ENCODE measurements at regions not wholly inside any gene's neighbourhood (a gene's known extent, or its start where the extent isn't known, plus 50 kb on each side); places are given as distances from the start of the nearest gene placed in this dataset.

GRCh38 chr21:25254491-25255174, 352.6 kb downstream of the MRPL39 start:
- Histone ChIP-seq H3K79me2 (ENCODE audit: insufficient read depth) (no peaks in the 10 kb centered on the region), H3K4me3 (no peak overlapping the region), H3K27me3 (replicated peaks; ENCODE audit: insufficient read depth) (no peaks in the 10 kb centered on the region), H3K9ac (no peak overlapping the region), H3K27ac (no peak overlapping the region), H3K9me3 (ENCODE audit: low read depth) (no peaks in the 10 kb centered on the region), H3K4me1 (ENCODE audit: insufficient read depth) (no peaks in the 10 kb centered on the region), H4K20me1 (ENCODE audit: insufficient read depth) (no peaks in the 10 kb centered on the region), H3K4me2 (ENCODE audit: unreplicated experiment) (no peak overlapping the region), H3K9me2 (ENCODE audit: insufficient read depth) (no peaks in the 10 kb centered on the region), H2AFZ (no peak overlapping the region), H3F3A (ENCODE audit: insufficient read depth) (no peaks in the 10 kb centered on the region), H3K36me3 (ENCODE audit: low read depth) (no peaks in the 10 kb centered on the region)
- no peak for DNase-seq
- in situ Hi-C loops (cut with MboI) = no loop called here
- 42 to 47% methylated on average over 5 of the region's 5 CpGs for WGBS, 2 experiments (ENCODE audit: low coverage in 1 of 2, low lambda C conversion rate in 2 of 2, missing lambda C conversion rate in 2 of 2)
- TF ChIP-seq EZH2phosphoT487 (IDR thresholded peaks at IDR 0.05; ENCODE audit: insufficient read depth, low read depth) (no peak), EZH2 (IDR thresholded peaks at IDR 0.05; ENCODE audit: insufficient read depth, poor library complexity, severe bottlenecking) (no peak)

GRCh38 chr21:25246546-25246945, 360.7 kb downstream of the MRPL39 start:
- no peak overlapping the region for H3K4me2 ChIP-seq (ENCODE audit: unreplicated experiment)
- TF ChIP-seq EZH2 (IDR thresholded peaks at IDR 0.05; ENCODE audit: insufficient read depth, poor library complexity, severe bottlenecking) (no peak), EZH2phosphoT487 (IDR thresholded peaks at IDR 0.05; ENCODE audit: insufficient read depth, low read depth) (no peak)
- no peaks in the 10 kb centered on the region for H3K4me1 ChIP-seq (ENCODE audit: insufficient read depth)
- no peaks in the 10 kb centered on the region for H3K9me2 ChIP-seq (ENCODE audit: insufficient read depth)
- no peaks in the 10 kb centered on the region for H3K9me3 ChIP-seq (ENCODE audit: low read depth)
- no peak for DNase-seq
- H3K4me3 ChIP-seq = no peak overlapping the region
- H3K27me3 ChIP-seq (replicated peaks; ENCODE audit: insufficient read depth) = no peaks in the 10 kb centered on the region
- H2AFZ ChIP-seq = no peak overlapping the region
- WGBS, 2 experiments (ENCODE audit: low coverage in 1 of 2, low lambda C conversion rate in 2 of 2, missing lambda C conversion rate in 2 of 2) = 41 to 50% methylated on average over 1 of the region's 1 CpG
- H3K79me2 ChIP-seq (ENCODE audit: insufficient read depth) = no peaks in the 10 kb centered on the region
- H3F3A ChIP-seq (ENCODE audit: insufficient read depth) = no peaks in the 10 kb centered on the region
- H3K36me3 ChIP-seq (ENCODE audit: low read depth) = no peaks in the 10 kb centered on the region
- H3K27ac ChIP-seq = no peak overlapping the region
- no peak overlapping the region for H3K9ac ChIP-seq
- H4K20me1 ChIP-seq (ENCODE audit: insufficient read depth) = no peaks in the 10 kb centered on the region
- in situ Hi-C loops (cut with MboI) = no loop called here

GRCh38 chr21:25244735-25245134, 362.5 kb downstream of the MRPL39 start:
- H3K4me1 ChIP-seq (ENCODE audit: insufficient read depth) = no peaks in the 10 kb centered on the region
- DNase-seq = no peak
- no peak overlapping the region for H3K4me2 ChIP-seq (ENCODE audit: unreplicated experiment)
- in situ Hi-C loops (cut with MboI) = no loop called here
- no peak overlapping the region for H3K27ac ChIP-seq
- H3K9me3 ChIP-seq (ENCODE audit: low read depth) = no peaks in the 10 kb centered on the region
- no peaks in the 10 kb centered on the region for H3K27me3 ChIP-seq (replicated peaks; ENCODE audit: insufficient read depth)
- TF ChIP-seq EZH2 (IDR thresholded peaks at IDR 0.05; ENCODE audit: insufficient read depth, poor library complexity, severe bottlenecking) = no peak
- TF ChIP-seq EZH2phosphoT487 (IDR thresholded peaks at IDR 0.05; ENCODE audit: insufficient read depth, low read depth) = no peak
- 7 to 14% methylated on average over 1 of the region's 1 CpG for WGBS, 2 experiments (ENCODE audit: low coverage in 1 of 2, low lambda C conversion rate in 2 of 2, missing lambda C conversion rate in 2 of 2)
- H3F3A ChIP-seq (ENCODE audit: insufficient read depth) = no peaks in the 10 kb centered on the region
- H3K4me3 ChIP-seq = no peak overlapping the region
- no peaks in the 10 kb centered on the region for H3K79me2 ChIP-seq (ENCODE audit: insufficient read depth)
- H4K20me1 ChIP-seq (ENCODE audit: insufficient read depth) = no peaks in the 10 kb centered on the region
- H3K36me3 ChIP-seq (ENCODE audit: low read depth) = no peaks in the 10 kb centered on the region
- no peak overlapping the region for H2AFZ ChIP-seq
- H3K9ac ChIP-seq = no peak overlapping the region
- no peaks in the 10 kb centered on the region for H3K9me2 ChIP-seq (ENCODE audit: insufficient read depth)

GRCh38 chr21:25243808-25244207, 363.5 kb downstream of the MRPL39 start:
- TF ChIP-seq EZH2phosphoT487 (IDR thresholded peaks at IDR 0.05; ENCODE audit: insufficient read depth, low read depth) (no peak), EZH2 (IDR thresholded peaks at IDR 0.05; ENCODE audit: insufficient read depth, poor library complexity, severe bottlenecking) (no peak)
- Histone ChIP-seq H3K79me2 (ENCODE audit: insufficient read depth) (no peaks in the 10 kb centered on the region), H3K4me2 (ENCODE audit: unreplicated experiment) (no peak overlapping the region), H3K27ac (no peak overlapping the region), H2AFZ (no peak overlapping the region), H4K20me1 (ENCODE audit: insufficient read depth) (no peaks in the 10 kb centered on the region), H3K9ac (no peak overlapping the region), H3K4me3 (no peak overlapping the region), H3F3A (ENCODE audit: insufficient read depth) (no peaks in the 10 kb centered on the region), H3K27me3 (replicated peaks; ENCODE audit: insufficient read depth) (no peaks in the 10 kb centered on the region), H3K36me3 (ENCODE audit: low read depth) (no peaks in the 10 kb centered on the region), H3K9me2 (ENCODE audit: insufficient read depth) (no peaks in the 10 kb centered on the region), H3K9me3 (ENCODE audit: low read depth) (no peaks in the 10 kb centered on the region), H3K4me1 (ENCODE audit: insufficient read depth) (no peaks in the 10 kb centered on the region)
- DNase-seq = no peak
- in situ Hi-C loops (cut with MboI) = no loop called here
- WGBS, 2 experiments (ENCODE audit: low coverage in 1 of 2, low lambda C conversion rate in 2 of 2, missing lambda C conversion rate in 2 of 2) = 0% methylated on average over 7 of the region's 7 CpGs

All from GM23248 (cell line).